Panc1 (cell line): ENCODE measurements at regions not wholly inside any gene's neighbourhood (a gene's known extent, or its start where the extent isn't known, plus 50 kb on each side); places are given as distances from the start of the nearest gene placed in this dataset.

Experiments used
- ATAC-seq: fragments of 200-7000 bp; cut with Tn5 transposase; 2 replicates; pipeline ENCODE4 v1.9.1; 2020; ENCODE audit warnings: mild to moderate bottlenecking, moderate library complexity
- BruUV-seq: library from RNA; stranded (reverse); fragments of 400-500 nt; replicated peaks from 2 replicates; lab custom pipeline; 2021; lab: Mats Ljungman, UMichigan
- CTCF ChIA-PET: fragments of 300-600 bp; sonication (Branson Sonifier 250); formaldehyde crosslinking; loops from one replicate; lab custom pipeline; 2022; ENCODE audit warnings: antibody characterized with exemption; lab: Charles Lee
- POLR2A ChIA-PET: fragments of 300-600 bp; sonication (Branson Sonifier 250); formaldehyde crosslinking; loops from one replicate; lab custom pipeline; 2022; ENCODE audit warnings: antibody characterized with exemption; lab: Charles Lee
- DNase-seq: peaks from one replicate; pipeline ENCODE4 v3.0.0-alpha.2; 2010; ENCODE audit warnings: low read depth, low spot score
- H3K27ac ChIP-seq: 2 replicates; pipeline ENCODE4 v1.5.1; 2011; ENCODE audit warnings: mild to moderate bottlenecking, low read length, inconsistent platforms
- H3K27me3 ChIP-seq: fragments of 200-500 bp; sonication (Bioruptor generic); 2 replicates; pipeline ENCODE4 v1.6.0; 2014; ENCODE audit warnings: low read length, inconsistent platforms; ENCODE audit not compliant: control insufficient read depth, insufficient read depth
- H3K36me3 ChIP-seq: fragments of 200-500 bp; sonication (Bioruptor generic); 2 replicates; pipeline ENCODE4 v1.5.1; 2014; ENCODE audit warnings: inconsistent platforms, mild to moderate bottlenecking, low read length, moderate library complexity; ENCODE audit not compliant: control insufficient read depth, insufficient read depth
- H3K4me1 ChIP-seq: 2 replicates; pipeline ENCODE4 v1.5.1; 2011; ENCODE audit warnings: inconsistent platforms, mild to moderate bottlenecking, low read length, moderate library complexity; ENCODE audit not compliant: control insufficient read depth, insufficient read depth
- H3K4me3 ChIP-seq, 2 experiments: 2 replicates each; pipeline ENCODE4 v1.5.1; 2011 to 2012; ENCODE audit warnings: low read depth in 2 of 2, low read length in 2 of 2, mild to moderate bottlenecking in 2 of 2, inconsistent platforms in 1 of 2, moderate library complexity in 1 of 2
- H3K9me3 ChIP-seq: fragments of 200-500 bp; sonication (Bioruptor generic); 2 replicates; pipeline ENCODE4 v1.5.1; 2014; ENCODE audit warnings: low read depth, mild to moderate bottlenecking, inconsistent platforms, low read length, moderate library complexity; ENCODE audit not compliant: control insufficient read depth, insufficient read depth
- POLR2AphosphoS5 ChIP-seq: IDR thresholded peaks from 2 replicates; pipeline ENCODE4 v1.6.1; 2012; ENCODE audit warnings: mild to moderate bottlenecking, low read depth, low read length, moderate library complexity
- SIN3A ChIP-seq: IDR thresholded peaks from 2 replicates; pipeline ENCODE4 v1.6.1; 2012; ENCODE audit warnings: low read depth, mild to moderate bottlenecking, low read length, moderate library complexity, borderline replicate concordance; ENCODE audit not compliant: insufficient read depth
- TCF7L2 ChIP-seq: IDR thresholded peaks from 2 replicates; pipeline ENCODE4 v1.6.1; 2011; ENCODE audit warnings: mild to moderate bottlenecking, low read depth, low read length, inconsistent platforms
- in situ Hi-C: cut with HindIII; loops from 2 replicates; pipeline ENCODE4 v1.10.0; 2016; ENCODE audit warnings: low sequenced_read_pairs, low pct_unique_long_range_greater_than_20kb
- intact Hi-C: fragments of 100-400 bp; cut with micrococcal nuclease; formaldehyde crosslinking; loops from one replicate; pipeline ENCODE4 v1.10.0; 2022; ENCODE audit not compliant: unreplicated experiment
- TF ChIP-seq, protein P1 (sequence below): fragments of 450-650 bp; IDR thresholded peaks from 2 replicates; pipeline ENCODE4 v1.5.1; 2017; ENCODE audit warnings: mild to moderate bottlenecking
- TF ChIP-seq, protein P2 (sequence below), 2 experiments: IDR thresholded peaks; 2 replicates each; pipeline ENCODE4 v1.6.1; 2011 to 2012; ENCODE audit warnings: low read depth in 2 of 2, control low read depth in 1 of 2, low read length in 1 of 2, mild to moderate bottlenecking in 1 of 2, moderate library complexity in 1 of 2; ENCODE audit not compliant: insufficient read depth in 1 of 2

DNA sequence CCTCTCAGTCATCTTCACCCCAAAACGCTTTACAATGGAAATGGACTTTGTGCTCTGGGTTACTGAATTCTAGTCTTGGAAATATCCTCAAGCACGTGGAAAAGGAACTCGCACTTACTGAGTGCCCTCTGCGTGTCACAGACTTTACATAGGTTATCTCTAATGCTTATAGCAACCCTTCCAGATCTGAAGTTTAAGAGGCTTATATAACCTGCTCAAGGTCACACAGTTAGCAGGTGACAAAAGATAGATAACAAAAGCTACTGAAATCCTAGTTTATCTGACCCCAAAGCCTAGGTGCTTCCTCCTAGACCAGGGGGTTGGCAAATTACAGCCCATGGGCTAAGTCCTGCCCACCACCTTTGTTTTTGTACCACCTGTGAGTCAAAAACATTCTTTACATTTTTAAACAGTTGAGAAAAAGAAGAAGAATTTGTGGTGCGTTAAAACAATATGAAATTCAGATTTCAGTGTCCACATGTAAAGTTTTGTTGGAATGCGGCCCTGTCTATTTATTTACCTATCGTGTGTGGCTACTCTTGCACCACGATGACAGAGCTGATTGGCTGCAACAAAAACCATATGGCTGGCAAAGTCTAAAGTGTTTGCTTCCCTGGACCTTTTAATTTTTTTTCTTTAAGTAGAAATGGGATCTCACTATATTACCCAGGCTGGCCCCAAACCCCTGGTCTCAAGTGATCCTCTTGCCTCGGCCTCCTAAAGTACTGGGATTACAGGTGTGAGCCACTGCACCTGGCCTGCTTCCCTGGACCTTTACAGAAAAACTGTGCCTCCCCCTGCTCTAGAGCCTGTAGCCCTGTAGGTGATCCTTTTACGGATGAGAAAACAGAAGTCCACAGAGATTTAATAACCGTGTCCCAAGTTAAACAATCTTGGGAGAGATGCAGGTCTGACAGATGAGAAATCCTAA, 110.2 kb upstream of the RREB1 start:
- ATAC-seq (no peak), DNase-seq (no peak)
- intact Hi-C loops (no loop called here), in situ Hi-C loops (no loop called here)
- Histone ChIP-seq H3K4me3 (no peak overlapping the region), H3K36me3 (no peaks in the 10 kb centered on the region), H3K4me1 (no peaks in the 10 kb centered on the region), H3K9me3 (no peaks in the 10 kb centered on the region), H3K27ac (no peak overlapping the region), H3K27me3 (no peaks in the 10 kb centered on the region)
- POLR2A ChIA-PET, result no interaction called here
- TF ChIP-seq POLR2AphosphoS5 (no peak), SIN3A (no peak), TCF7L2 (no peak)
- TF ChIP-seq, protein P1, sequence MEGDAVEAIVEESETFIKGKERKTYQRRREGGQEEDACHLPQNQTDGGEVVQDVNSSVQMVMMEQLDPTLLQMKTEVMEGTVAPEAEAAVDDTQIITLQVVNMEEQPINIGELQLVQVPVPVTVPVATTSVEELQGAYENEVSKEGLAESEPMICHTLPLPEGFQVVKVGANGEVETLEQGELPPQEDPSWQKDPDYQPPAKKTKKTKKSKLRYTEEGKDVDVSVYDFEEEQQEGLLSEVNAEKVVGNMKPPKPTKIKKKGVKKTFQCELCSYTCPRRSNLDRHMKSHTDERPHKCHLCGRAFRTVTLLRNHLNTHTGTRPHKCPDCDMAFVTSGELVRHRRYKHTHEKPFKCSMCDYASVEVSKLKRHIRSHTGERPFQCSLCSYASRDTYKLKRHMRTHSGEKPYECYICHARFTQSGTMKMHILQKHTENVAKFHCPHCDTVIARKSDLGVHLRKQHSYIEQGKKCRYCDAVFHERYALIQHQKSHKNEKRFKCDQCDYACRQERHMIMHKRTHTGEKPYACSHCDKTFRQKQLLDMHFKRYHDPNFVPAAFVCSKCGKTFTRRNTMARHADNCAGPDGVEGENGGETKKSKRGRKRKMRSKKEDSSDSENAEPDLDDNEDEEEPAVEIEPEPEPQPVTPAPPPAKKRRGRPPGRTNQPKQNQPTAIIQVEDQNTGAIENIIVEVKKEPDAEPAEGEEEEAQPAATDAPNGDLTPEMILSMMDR, result no peak
- TF ChIP-seq, protein P2, sequence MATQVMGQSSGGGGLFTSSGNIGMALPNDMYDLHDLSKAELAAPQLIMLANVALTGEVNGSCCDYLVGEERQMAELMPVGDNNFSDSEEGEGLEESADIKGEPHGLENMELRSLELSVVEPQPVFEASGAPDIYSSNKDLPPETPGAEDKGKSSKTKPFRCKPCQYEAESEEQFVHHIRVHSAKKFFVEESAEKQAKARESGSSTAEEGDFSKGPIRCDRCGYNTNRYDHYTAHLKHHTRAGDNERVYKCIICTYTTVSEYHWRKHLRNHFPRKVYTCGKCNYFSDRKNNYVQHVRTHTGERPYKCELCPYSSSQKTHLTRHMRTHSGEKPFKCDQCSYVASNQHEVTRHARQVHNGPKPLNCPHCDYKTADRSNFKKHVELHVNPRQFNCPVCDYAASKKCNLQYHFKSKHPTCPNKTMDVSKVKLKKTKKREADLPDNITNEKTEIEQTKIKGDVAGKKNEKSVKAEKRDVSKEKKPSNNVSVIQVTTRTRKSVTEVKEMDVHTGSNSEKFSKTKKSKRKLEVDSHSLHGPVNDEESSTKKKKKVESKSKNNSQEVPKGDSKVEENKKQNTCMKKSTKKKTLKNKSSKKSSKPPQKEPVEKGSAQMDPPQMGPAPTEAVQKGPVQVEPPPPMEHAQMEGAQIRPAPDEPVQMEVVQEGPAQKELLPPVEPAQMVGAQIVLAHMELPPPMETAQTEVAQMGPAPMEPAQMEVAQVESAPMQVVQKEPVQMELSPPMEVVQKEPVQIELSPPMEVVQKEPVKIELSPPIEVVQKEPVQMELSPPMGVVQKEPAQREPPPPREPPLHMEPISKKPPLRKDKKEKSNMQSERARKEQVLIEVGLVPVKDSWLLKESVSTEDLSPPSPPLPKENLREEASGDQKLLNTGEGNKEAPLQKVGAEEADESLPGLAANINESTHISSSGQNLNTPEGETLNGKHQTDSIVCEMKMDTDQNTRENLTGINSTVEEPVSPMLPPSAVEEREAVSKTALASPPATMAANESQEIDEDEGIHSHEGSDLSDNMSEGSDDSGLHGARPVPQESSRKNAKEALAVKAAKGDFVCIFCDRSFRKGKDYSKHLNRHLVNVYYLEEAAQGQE (IDR thresholded peaks at IDR 0.05; ENCODE audit: insufficient read depth in 1 of 2, low read depth in 2 of 2, low read length in 1 of 2), result no peak
- BruUV-seq, result no TSS peak
- CTCF ChIA-PET, result no interaction called here

DNA sequence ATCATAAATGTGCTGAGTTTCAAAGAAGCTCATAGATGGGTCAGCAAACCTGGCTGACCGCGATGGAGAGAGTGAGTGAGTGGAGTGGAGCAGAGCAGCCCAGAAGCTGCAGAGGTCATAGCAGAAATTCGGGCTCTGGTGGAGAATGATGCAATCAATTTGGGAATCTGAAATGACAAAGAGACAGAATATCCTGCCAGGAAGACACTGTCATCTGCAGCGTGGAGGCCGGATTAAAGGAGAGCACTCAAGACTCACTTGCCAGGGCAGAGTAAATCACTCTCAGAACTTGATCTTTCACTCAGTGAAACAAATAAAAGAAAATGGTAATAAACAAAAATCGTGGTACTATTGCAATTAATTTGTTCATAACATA, 109.6 kb upstream of the RREB1 start:
- no TSS peak for BruUV-seq
- in situ Hi-C loops (no loop called here), intact Hi-C loops (no loop called here)
- Histone ChIP-seq H3K36me3 (no peaks in the 10 kb centered on the region), H3K27ac (no peak overlapping the region), H3K4me3 (no peak overlapping the region), H3K27me3 (no peaks in the 10 kb centered on the region), H3K4me1 (no peaks in the 10 kb centered on the region), H3K9me3 (no peaks in the 10 kb centered on the region)
- ATAC-seq, result no peak
- ChIA-PET POLR2A (no interaction called here), CTCF (no interaction called here)
- TF ChIP-seq, protein P2 (IDR thresholded peaks at IDR 0.05; ENCODE audit: insufficient read depth in 1 of 2, low read depth in 2 of 2, low read length in 1 of 2), result no peak
- TF ChIP-seq POLR2AphosphoS5 (no peak), TCF7L2 (no peak), SIN3A (no peak)
- TF ChIP-seq, protein P1, result no peak
- no peak for DNase-seq
